ENCODE measurements at regions not wholly inside any gene's neighbourhood (a gene's known extent, or its start where the extent isn't known, plus 50 kb on each side); places are given as distances from the start of the nearest gene placed in this dataset.

DNA sequence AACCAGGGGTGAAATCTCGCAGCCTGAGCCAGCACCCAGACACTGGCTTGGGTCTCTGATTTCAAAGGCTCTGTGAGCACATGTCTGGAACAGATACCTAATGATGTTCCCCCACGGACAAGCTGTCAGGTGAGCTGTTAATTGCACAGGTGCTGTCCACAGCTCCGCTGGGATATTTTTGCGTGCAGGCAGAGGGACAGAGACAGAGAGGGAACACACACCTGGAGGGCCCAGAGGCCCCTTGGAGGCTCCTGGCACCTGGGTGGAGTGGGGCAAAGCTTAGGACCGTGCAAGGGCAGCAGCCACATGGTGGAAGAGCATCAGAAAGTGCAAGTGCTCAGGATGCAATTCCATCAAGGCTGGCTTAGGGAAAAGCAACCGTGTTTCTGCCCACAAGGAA is 57.3 kb downstream of the ARL6IP4 start:
- peaks cover 11 to 31% (median 21%) of the 10 kb centered on the region in 4 donors for H3K4me1 ChIP-seq
- H3K9me3 ChIP-seq: no peaks in the 10 kb centered on the region
- intact Hi-C loops (cut with DNase I): no loop called here
- H3K36me3 ChIP-seq: peaks cover 0 to 18% (median 16%) of the 10 kb centered on the region in 4 donors
- TF ChIP-seq POLR2A (IDR thresholded peaks at IDR 0.05; ENCODE audit: low read depth) (no peak), EP300 (IDR thresholded peaks at IDR 0.05) (no peak), POLR2AphosphoS5 (IDR thresholded peaks at IDR 0.05) (no peak)
- TF ChIP-seq, protein P1, sequence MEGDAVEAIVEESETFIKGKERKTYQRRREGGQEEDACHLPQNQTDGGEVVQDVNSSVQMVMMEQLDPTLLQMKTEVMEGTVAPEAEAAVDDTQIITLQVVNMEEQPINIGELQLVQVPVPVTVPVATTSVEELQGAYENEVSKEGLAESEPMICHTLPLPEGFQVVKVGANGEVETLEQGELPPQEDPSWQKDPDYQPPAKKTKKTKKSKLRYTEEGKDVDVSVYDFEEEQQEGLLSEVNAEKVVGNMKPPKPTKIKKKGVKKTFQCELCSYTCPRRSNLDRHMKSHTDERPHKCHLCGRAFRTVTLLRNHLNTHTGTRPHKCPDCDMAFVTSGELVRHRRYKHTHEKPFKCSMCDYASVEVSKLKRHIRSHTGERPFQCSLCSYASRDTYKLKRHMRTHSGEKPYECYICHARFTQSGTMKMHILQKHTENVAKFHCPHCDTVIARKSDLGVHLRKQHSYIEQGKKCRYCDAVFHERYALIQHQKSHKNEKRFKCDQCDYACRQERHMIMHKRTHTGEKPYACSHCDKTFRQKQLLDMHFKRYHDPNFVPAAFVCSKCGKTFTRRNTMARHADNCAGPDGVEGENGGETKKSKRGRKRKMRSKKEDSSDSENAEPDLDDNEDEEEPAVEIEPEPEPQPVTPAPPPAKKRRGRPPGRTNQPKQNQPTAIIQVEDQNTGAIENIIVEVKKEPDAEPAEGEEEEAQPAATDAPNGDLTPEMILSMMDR (IDR thresholded peaks at IDR 0.05): no peak
- no peaks in the 10 kb centered on the region for H3K27me3 ChIP-seq
- no peak overlapping the region for H3K27ac ChIP-seq (replicated peaks in 1 of 4)
- WGBS: 85% methylated on average over 4 of the region's 6 CpGs
- no peak overlapping the region for H3K4me3 ChIP-seq
- no peak for DNase-seq (ENCODE audit: extremely low spot score)

DNA sequence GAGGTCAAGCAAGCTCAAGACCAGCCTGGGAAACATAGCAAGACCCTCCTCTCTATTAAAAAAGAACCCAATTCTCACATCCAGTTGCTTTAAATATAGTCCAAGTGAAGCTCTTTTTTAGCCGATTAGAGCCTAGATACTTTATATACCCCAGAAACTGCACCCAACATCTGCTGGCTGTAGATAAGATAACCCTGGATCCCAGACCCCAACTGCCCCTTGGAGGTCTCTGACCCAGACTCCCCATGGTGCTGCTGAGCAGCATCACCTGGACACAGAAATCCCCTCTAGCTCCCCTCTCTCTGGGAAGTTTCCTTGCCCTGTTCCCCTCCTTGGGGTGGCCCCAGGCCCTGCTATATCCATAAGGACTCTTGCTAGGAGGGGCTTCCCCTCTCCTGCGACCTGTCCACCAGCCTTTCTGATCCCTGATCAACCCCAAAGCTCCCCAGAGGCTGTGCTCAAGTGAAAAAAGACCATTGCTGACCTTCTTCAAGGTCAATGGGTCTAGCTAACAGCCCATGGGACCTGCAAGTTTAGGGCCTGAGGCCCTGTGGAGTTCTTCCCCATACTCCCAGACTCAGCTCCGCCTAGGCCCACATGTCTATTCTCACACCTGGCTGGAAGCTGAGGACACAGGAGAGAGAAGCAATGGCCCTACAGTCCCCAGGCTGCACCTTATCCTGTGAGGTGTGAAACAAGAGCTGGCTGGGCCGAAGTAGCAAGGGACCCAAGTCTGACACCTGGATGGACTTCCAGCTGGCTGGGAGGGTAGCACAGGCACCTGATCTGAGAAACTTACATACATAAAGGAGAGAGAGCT is 56.2 kb downstream of the ARL6IP4 start:
- intact Hi-C loops (cut with DNase I): no loop called here

DNA sequence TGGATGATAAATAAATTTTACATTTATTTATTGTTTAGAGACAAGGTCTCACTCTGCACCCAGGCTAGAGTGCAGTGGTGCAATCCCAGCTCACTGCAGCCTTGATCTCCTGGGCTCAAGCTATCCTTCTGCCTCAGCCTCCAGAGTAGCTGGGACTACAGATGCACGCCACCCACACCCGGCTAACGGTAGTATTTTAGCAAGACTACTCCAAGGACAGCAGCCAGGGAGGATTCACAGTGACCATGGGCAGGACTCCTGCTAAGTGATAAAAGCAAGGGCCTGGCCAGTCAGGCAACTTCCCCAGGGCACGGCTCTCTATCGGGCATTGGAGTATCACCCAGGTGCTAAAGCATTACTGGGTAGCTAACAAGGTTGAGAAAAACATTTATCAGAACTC is 55.4 kb downstream of the ARL6IP4 start:
- intact Hi-C loops (cut with DNase I): no loop called here
- H3K9me3 ChIP-seq: no peaks in the 10 kb centered on the region
- DNase-seq (ENCODE audit: extremely low spot score): no peak

More for the DNA sequence above, 56.2 kb downstream of the ARL6IP4 start:
- peaks cover 2 to 20% (median 11%) of the 10 kb centered on the region in 4 donors for H3K4me1 ChIP-seq
- no peak overlapping the region for H3K4me3 ChIP-seq
- no peak overlapping the region for H3K27ac ChIP-seq (replicated peaks in 1 of 4)
- H3K9me3 ChIP-seq: no peaks in the 10 kb centered on the region
- DNase-seq (ENCODE audit: extremely low spot score): no peak
- H3K27me3 ChIP-seq: no peaks in the 10 kb centered on the region
- TF ChIP-seq POLR2AphosphoS5 (IDR thresholded peaks at IDR 0.05) (no peak), EP300 (IDR thresholded peaks at IDR 0.05) (no peak), POLR2A (IDR thresholded peaks at IDR 0.05; ENCODE audit: low read depth) (no peak)
- TF ChIP-seq, protein P1 (IDR thresholded peaks at IDR 0.05): no peak
- H3K36me3 ChIP-seq: peaks cover 0 to 28% (median 26%) of the 10 kb centered on the region in 4 donors
- WGBS: 94% methylated on average over 4 of the region's 4 CpGs

DNA sequence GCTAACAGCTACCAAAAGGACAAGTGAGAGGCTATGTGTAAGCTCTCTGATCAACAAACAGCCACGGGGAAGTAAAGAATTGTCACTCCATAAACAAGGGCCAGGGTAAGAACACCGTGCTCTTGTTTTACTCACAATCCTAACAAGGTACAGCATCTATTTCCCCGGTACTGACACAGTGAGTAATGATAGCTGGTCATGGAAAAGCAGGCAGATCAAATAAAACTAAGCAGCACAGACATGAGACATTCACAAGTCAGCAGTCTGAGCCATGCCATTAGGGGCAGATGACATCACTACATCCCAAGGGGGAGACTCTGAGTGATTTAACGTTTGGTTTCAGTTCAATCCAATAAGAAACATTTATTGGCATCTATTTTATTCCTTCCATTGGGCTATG is 54.4 kb downstream of the ARL6IP4 start:
- intact Hi-C loops (cut with DNase I): no loop called here
- TF ChIP-seq, protein P1 (IDR thresholded peaks at IDR 0.05): no peak
- Histone ChIP-seq H3K27ac (replicated peaks in 1 of 4) (no peak overlapping the region), H3K9me3 (no peaks in the 10 kb centered on the region), H3K36me3 (peaks cover 0 to 43% (median 40%) of the 10 kb centered on the region in 4 donors), H3K4me1 (peaks cover 0 to 13% (median 7%) of the 10 kb centered on the region in 4 donors), H3K4me3 (no peak overlapping the region), H3K27me3 (no peaks in the 10 kb centered on the region)
- 42% methylated on average over 4 of the region's 4 CpGs for WGBS
- DNase-seq (ENCODE audit: extremely low spot score): no peak

More for the DNA sequence above, 55.4 kb downstream of the ARL6IP4 start:
- H3K27me3 ChIP-seq: no peaks in the 10 kb centered on the region
- H3K4me3 ChIP-seq: no peak overlapping the region
- 96% methylated on average over 2 of the region's 5 CpGs for WGBS
- peaks cover 0 to 36% (median 35%) of the 10 kb centered on the region in 4 donors for H3K36me3 ChIP-seq
- no peak overlapping the region for H3K27ac ChIP-seq (replicated peaks in 1 of 4)
- H3K4me1 ChIP-seq: peaks cover 0 to 13% (median 7%) of the 10 kb centered on the region in 4 donors
- TF ChIP-seq, protein P1 (IDR thresholded peaks at IDR 0.05): no peak
- no peak for TF ChIP-seq POLR2A (IDR thresholded peaks at IDR 0.05; ENCODE audit: low read depth)
- TF ChIP-seq EP300 (IDR thresholded peaks at IDR 0.05): no peak
- no peak for TF ChIP-seq POLR2AphosphoS5 (IDR thresholded peaks at IDR 0.05)

All from esophagus muscularis mucosa (tissue), 4 donors.